DOHH2 (cell line): ENCODE measurements at regions not wholly inside any gene's neighbourhood (a gene's known extent, or its start where the extent isn't known, plus 50 kb on each side); places are given as distances from the start of the nearest gene placed in this dataset.

Source experiments
- H3F3A ChIP-seq: fragments of 200-600 bp; sonication (generic), shearing (Covaris generic); 2 replicates; pipeline ENCODE4 v1.6.0; 2016; ENCODE audit warnings: antibody characterized with exemption, mild to moderate bottlenecking; ENCODE audit not compliant: control insufficient read depth, insufficient read depth
- H3K27ac ChIP-seq: fragments of 200-600 bp; sonication (generic); 2 replicates; pipeline ENCODE4 v1.5.1; 2014; ENCODE audit warnings: low read depth, mild to moderate bottlenecking, low read length, moderate library complexity
- H3K27me3 ChIP-seq: fragments of 200-600 bp; sonication (generic); 2 replicates; pipeline ENCODE4 v1.6.1; 2014; ENCODE audit warnings: mild to moderate bottlenecking, low read length, mixed read lengths; ENCODE audit not compliant: control insufficient read depth
- H3K36me3 ChIP-seq: fragments of 200-600 bp; sonication (generic); 2 replicates; pipeline ENCODE4 v1.6.1; 2014; ENCODE audit warnings: mild to moderate bottlenecking, low read length, moderate library complexity, mixed read lengths; ENCODE audit not compliant: control insufficient read depth
- H3K4me1 ChIP-seq: fragments of 200-600 bp; sonication (generic); 2 replicates; pipeline ENCODE4 v1.6.1; 2014; ENCODE audit warnings: mild to moderate bottlenecking, low read length, mixed read lengths; ENCODE audit not compliant: control insufficient read depth
- H3K4me2 ChIP-seq: fragments of 200-600 bp; sonication (generic); 2 replicates; pipeline ENCODE4 v1.6.0; 2014; ENCODE audit warnings: mild to moderate bottlenecking, low read length, moderate library complexity
- H3K4me3 ChIP-seq: fragments of 200-600 bp; sonication (generic); 2 replicates; pipeline ENCODE4 v1.5.1; 2014; ENCODE audit warnings: mild to moderate bottlenecking, low read length, mixed read lengths
- H3K79me2 ChIP-seq: fragments of 200-600 bp; sonication (generic); 2 replicates; pipeline ENCODE4 v1.6.1; 2014; ENCODE audit warnings: mild to moderate bottlenecking, low read length, mixed read lengths; ENCODE audit not compliant: control insufficient read depth
- H3K9me2 ChIP-seq: fragments of 200-600 bp; sonication (generic); replicated peaks from 2 replicates; pipeline ENCODE4 v1.6.1; 2014; ENCODE audit warnings: mild to moderate bottlenecking, low read length, mixed read lengths; ENCODE audit not compliant: control insufficient read depth
- H3K9me3 ChIP-seq: fragments of 200-600 bp; sonication (generic); 2 replicates; pipeline ENCODE4 v1.6.1; 2014; ENCODE audit warnings: antibody characterized with exemption, low read length, mixed read lengths; ENCODE audit not compliant: control insufficient read depth, insufficient read depth
- H4K20me1 ChIP-seq: fragments of 200-600 bp; sonication (generic); 2 replicates; pipeline ENCODE4 v1.6.0; 2014; ENCODE audit warnings: low read depth, mild to moderate bottlenecking, antibody characterized with exemption, low read length, moderate library complexity; ENCODE audit not compliant: control insufficient read depth, insufficient read depth
- CTCF ChIP-seq: fragments of 200-600 bp; sonication (generic); IDR thresholded peaks from one replicate; pipeline ENCODE4 v1.5.1; 2014; ENCODE audit warnings: antibody characterized with exemption, mild to moderate bottlenecking, low read depth, low read length; ENCODE audit not compliant: poor library complexity, severe bottlenecking
- EZH2phosphoT487 ChIP-seq: fragments of 200-600 bp; sonication (generic); IDR thresholded peaks from 2 replicates; pipeline ENCODE4 v1.6.1; 2017; ENCODE audit warnings: borderline replicate concordance, mild to moderate bottlenecking, antibody characterized with exemption, low read length, moderate library complexity, mixed read lengths

GRCh38 chr1:199226163-199226562, 587.3 kb downstream of the PTPRC start:
- Histone ChIP-seq H3K79me2 (no peaks in the 10 kb centered on the region), H3K4me3 (no peak overlapping the region), H3K27me3 (no peaks in the 10 kb centered on the region), H3F3A (no peaks in the 10 kb centered on the region), H3K9me3 (no peaks in the 10 kb centered on the region), H3K9me2 (0 out of 2 replicates have a peak, but pooled peaks cover 2% of the 10 kb centered on the region), H3K4me2 (peak overlapping the region; percentile 13), H3K4me1 (peaks cover 28% of the 10 kb centered on the region), H4K20me1 (no peaks in the 10 kb centered on the region), H3K36me3 (no peaks in the 10 kb centered on the region), H3K27ac (no peak overlapping the region)
- TF ChIP-seq CTCF = no peak

GRCh38 chr1:199242147-199242546, 603.3 kb downstream of the PTPRC start:
- peaks cover 23% of the 10 kb centered on the region for H3K4me1 ChIP-seq
- H3K4me3 ChIP-seq = peak overlapping the region; percentile 34
- no peaks in the 10 kb centered on the region for H3F3A ChIP-seq
- peaks cover 19% of the 10 kb centered on the region for H3K9me3 ChIP-seq
- H4K20me1 ChIP-seq = no peaks in the 10 kb centered on the region
- H3K79me2 ChIP-seq = no peaks in the 10 kb centered on the region
- no peaks in the 10 kb centered on the region for H3K9me2 ChIP-seq
- peak overlapping the region; percentile 38 for H3K4me2 ChIP-seq
- TF ChIP-seq EZH2phosphoT487 = no peak
- no peak for TF ChIP-seq CTCF
- no peak overlapping the region for H3K27ac ChIP-seq
- no peaks in the 10 kb centered on the region for H3K27me3 ChIP-seq
- H3K36me3 ChIP-seq = peaks cover 13% of the 10 kb centered on the region

GRCh38 chr1:199242601-199243000, 603.8 kb downstream of the PTPRC start:
- Histone ChIP-seq H4K20me1 (no peaks in the 10 kb centered on the region), H3K9me2 (no peaks in the 10 kb centered on the region), H3K4me2 (peak overlapping the region; percentile 38; the same call in 1 of the 2 replicates), H3K27me3 (no peaks in the 10 kb centered on the region), H3K27ac (no peak overlapping the region), H3F3A (no peaks in the 10 kb centered on the region), H3K4me1 (peaks cover 23% of the 10 kb centered on the region), H3K9me3 (peaks cover 19% of the 10 kb centered on the region), H3K4me3 (peak overlapping the region; percentile 34; the same call in 1 of the 2 replicates), H3K79me2 (no peaks in the 10 kb centered on the region), H3K36me3 (peaks cover 13% of the 10 kb centered on the region)
- no peak for TF ChIP-seq CTCF
- no peak for TF ChIP-seq EZH2phosphoT487
